Stomach (tissue), 8 donors: ENCODE measurements at regions not wholly inside any gene's neighbourhood (a gene's known extent, or its start where the extent isn't known, plus 50 kb on each side); places are given as distances from the start of the nearest gene placed in this dataset.
"Not testable (repeated sequence)": the region's sequence is repeated elsewhere in the genome, so short reads cannot be mapped to it uniquely, and the experiment has no call there.

Source experiments
- DNase-seq, 2 donors: peaks; one replicate each; pipeline versions ENCODE4 v3.0.0 to v3.0.0-alpha.2; 2013 to 2019
- H3K27ac ChIP-seq, 5 donors: fragments of 200-600 bp in 4 of 5; sonication (generic) in 4 of 5; one replicate each; pipeline ENCODE4 v1.5.1; 2013 to 2019; ENCODE audit warnings: mild to moderate bottlenecking in 1 of 5, moderate library complexity in 1 of 5
- H3K27me3 ChIP-seq, 3 donors: fragments of 200-600 bp; sonication (generic); one replicate each; pipeline ENCODE4 v1.5.1; 2017 to 2019; ENCODE audit warnings: mixed run types in 1 of 3
- H3K36me3 ChIP-seq, 4 donors: fragments of 200-600 bp; sonication (generic); 1 replicate in 3 of 4; 2 replicates in 1 of 4; pipeline ENCODE4 v1.5.1; 2016 to 2019
- H3K4me1 ChIP-seq, 4 donors: fragments of 200-600 bp; sonication (generic); one replicate each; pipeline ENCODE4 v1.5.1; 2016 to 2019
- H3K4me3 ChIP-seq, 4 donors: fragments of 200-600 bp; sonication (generic) in 3 of 4; one replicate each; pipeline ENCODE4 v1.5.1; 2016 to 2019; ENCODE audit warnings: mild to moderate bottlenecking in 1 of 4
- H3K9me3 ChIP-seq, 4 donors: fragments of 200-600 bp; sonication (generic); one replicate each; pipeline ENCODE4 v1.5.1; 2016 to 2019
- CTCF ChIP-seq, 7 experiments: fragments of 450-650 bp in 4 of 7; fragments of 200-600 bp in 3 of 7; sonication (generic) in 3 of 7; IDR thresholded peaks; one replicate each; pipeline ENCODE4 v1.5.1; 2016 to 2019; ENCODE audit warnings: antibody characterized with exemption in 7 of 7, control low read depth in 2 of 7, mild to moderate bottlenecking in 1 of 7
- EP300 ChIP-seq: sonication (generic); formaldehyde crosslinking; IDR thresholded peaks from one replicate; pipeline ENCODE4 v1.6.1; 2017; ENCODE audit warnings: antibody characterized with exemption
- POLR2A ChIP-seq, 4 donors: fragments of 450-650 bp; IDR thresholded peaks; one replicate each; pipeline ENCODE4 v1.6.1; 2016; ENCODE audit warnings: antibody characterized with exemption in 4 of 4, control low read depth in 2 of 4, mild to moderate bottlenecking in 1 of 4, moderate library complexity in 1 of 4
- POLR2AphosphoS5 ChIP-seq, 3 donors: sonication (generic); formaldehyde crosslinking; IDR thresholded peaks; one replicate each; pipeline ENCODE4 v1.6.1; 2016; ENCODE audit warnings: antibody characterized with exemption in 3 of 3
- WGBS, 5 donors: extraction: QIAGEN DNeasy Blood & Tissue Kit in 3 of 5; methylation state at CpG; one replicate each; pipeline versions ENCODE4 v1.1.5 to v1.1.7; 2013 to 2018; 5-methylcytosine and 5-hydroxymethylcytosine counted together
- intact Hi-C: fragments of 100-400 bp; cut with DNase I; formaldehyde crosslinking; loops from one replicate; pipeline ENCODE4 v1.15.1; 2023; ENCODE audit warnings: low total_unique reads
- donor health status: healthy with polysubstance abuse.
- donor health status: Bipolar disorder and iron deficiency.
- donor health status: healthy.

- DNase-seq, H3K4me1 ChIP-seq, H3K27me3 ChIP-seq, intact Hi-C loops, H3K4me3 ChIP-seq, H3K27ac ChIP-seq, H3K36me3 ChIP-seq, H3K9me3 ChIP-seq: not testable (repeated sequence)
- WGBS, 5 donors, result 88 to 100% (median 90%) methylated on average over 3 to 29 of the region's 29 CpGs; no CpG with 5 or more reads in 1 of the 5 donors
Measured at GRCh38 chrX:63192366-63193041, 158.6 kb downstream of the SPIN4 start.

GRCh38 chrX:63186137-63186536 lies 165.0 kb downstream of the SPIN4 start:
- Histone ChIP-seq H3K36me3 (no peaks in the 10 kb centered on the region), H3K4me3 (no peak overlapping the region), H3K9me3 (no peaks in the 10 kb centered on the region), H3K27ac (no peak overlapping the region), H3K27me3 (no peaks in the 10 kb centered on the region), H3K4me1 (no peaks in the 10 kb centered on the region)
- intact Hi-C loops, result no loop called here
- 19 to 64% (median 36%) methylated on average over 1 of the region's 1 CpG for WGBS, 5 donors
- TF ChIP-seq POLR2A (IDR thresholded peaks at IDR 0.05) (no peak), POLR2AphosphoS5 (IDR thresholded peaks at IDR 0.05) (no peak), CTCF (IDR thresholded peaks at IDR 0.05) (no peak), EP300 (no peak)
- no peak for DNase-seq

DNA sequence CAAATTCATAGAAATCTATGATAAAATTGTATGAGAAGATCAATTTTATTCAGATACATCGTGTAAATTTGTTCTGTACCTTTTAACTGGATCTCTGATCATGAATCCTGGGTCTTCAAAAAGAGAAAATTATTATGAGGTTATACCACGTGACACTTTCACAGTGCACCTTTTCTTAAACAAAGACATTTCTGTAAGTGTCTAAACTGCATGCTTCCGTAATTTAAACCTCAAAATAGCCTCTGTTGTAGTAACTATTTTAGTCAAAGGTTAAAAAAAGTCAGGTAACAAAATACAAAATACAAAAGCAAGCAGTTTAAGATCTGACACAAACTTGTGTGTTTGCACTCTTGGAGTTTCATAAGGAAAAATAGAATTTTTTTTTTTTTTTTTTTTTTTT lies 171.3 kb downstream of the SPIN4 start:
- H3K4me1 ChIP-seq, DNase-seq, intact Hi-C loops, H3K4me3 ChIP-seq, H3K36me3 ChIP-seq, H3K9me3 ChIP-seq, H3K27ac ChIP-seq, H3K27me3 ChIP-seq: not testable (repeated sequence)
- WGBS, 5 donors, result no CpG with 5 or more reads among the region's 3 CpGs

- WGBS, 5 donors, result no CpG with 5 or more reads among the region's 4 CpGs
- H3K9me3 ChIP-seq, H3K4me3 ChIP-seq, H3K27me3 ChIP-seq, intact Hi-C loops, H3K36me3 ChIP-seq, H3K4me1 ChIP-seq, H3K27ac ChIP-seq, DNase-seq: not testable (repeated sequence)
Measured at GRCh38 chrX:63176578-63176977, 174.6 kb downstream of the SPIN4 start.

DNA sequence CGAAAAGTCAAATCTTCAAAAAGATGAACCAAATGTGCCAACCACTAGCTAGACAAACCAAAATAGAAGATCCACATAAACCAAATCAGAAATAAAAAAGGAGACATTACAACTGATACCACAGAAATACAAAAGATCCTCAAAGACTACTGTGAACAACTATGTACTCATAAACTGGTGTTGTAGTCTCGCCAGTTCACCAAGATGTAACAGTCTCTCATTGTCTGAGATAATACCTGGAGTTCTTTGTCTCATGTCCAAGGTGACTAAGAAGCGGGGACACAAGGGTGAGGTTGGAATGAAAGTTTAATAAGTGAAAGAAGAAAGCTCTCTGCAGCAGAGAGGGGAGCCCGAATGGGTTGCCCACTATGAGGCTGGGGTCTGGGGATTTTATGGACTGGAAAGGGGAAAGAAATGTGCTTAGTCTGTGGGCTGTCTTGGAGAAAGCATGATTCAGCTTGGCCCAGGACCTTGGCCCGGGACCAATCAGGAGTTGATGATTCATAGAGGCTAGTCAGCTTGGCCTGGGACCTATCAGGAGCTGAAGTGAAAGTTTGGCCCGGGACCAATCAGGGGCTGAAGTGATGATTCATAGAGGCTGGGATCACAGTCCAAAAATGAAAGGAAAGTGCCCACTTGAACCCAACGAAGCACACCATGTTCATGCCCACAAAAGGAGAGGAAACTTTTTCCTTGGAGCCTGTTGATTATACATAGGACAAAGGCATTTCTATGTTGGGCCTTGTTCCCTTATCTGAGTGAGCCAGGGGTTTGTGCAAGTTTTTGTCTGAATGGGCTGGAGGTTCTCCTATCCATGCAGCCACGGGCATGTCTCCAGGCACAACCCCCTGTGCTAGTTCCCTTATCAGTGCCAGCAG lies 177.1 kb downstream of the SPIN4 start:
- H3K4me3 ChIP-seq, DNase-seq, intact Hi-C loops, H3K36me3 ChIP-seq, H3K9me3 ChIP-seq, H3K27me3 ChIP-seq, H3K27ac ChIP-seq, H3K4me1 ChIP-seq: not testable (repeated sequence)
- no CpG with 5 or more reads among the region's 8 CpGs for WGBS, 5 donors

DNA sequence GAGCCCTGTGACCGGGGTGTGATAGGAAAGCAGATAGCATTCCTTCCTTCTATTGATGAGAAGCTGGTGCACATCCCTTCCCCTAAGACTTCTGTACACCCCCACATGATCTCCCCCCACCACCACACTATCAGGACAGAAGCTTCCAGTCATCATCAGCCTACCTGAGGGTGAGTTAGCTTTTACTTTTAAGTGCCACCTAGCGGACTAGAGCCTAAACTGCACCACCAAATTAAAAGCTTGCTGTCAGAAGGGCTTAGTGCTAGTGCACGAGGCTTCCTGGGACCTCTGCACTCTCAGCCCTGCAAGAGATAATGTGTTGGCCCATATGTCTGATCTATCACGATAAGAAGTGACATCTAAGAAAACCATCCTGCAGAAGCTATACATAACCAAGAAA lies 181.7 kb downstream of the SPIN4 start:
- WGBS, 5 donors, result no CpG with 5 or more reads among the region's 4 CpGs
- intact Hi-C loops, result not testable (repeated sequence)

GRCh38 chrX:63168949-63169348 lies 182.2 kb downstream of the SPIN4 start:
- H3K9me3 ChIP-seq, DNase-seq, H3K27ac ChIP-seq, H3K36me3 ChIP-seq, H3K27me3 ChIP-seq, intact Hi-C loops, H3K4me3 ChIP-seq, H3K4me1 ChIP-seq: not testable (repeated sequence)
- no CpG with 5 or more reads among the region's 1 CpG for WGBS, 5 donors

More for the DNA sequence above, 181.7 kb downstream of the SPIN4 start:
- H3K27ac ChIP-seq, H3K36me3 ChIP-seq, H3K4me3 ChIP-seq, H3K4me1 ChIP-seq, H3K27me3 ChIP-seq, DNase-seq, H3K9me3 ChIP-seq: not testable (repeated sequence)

GRCh38 chrX:63167002-63167401 lies 184.1 kb downstream of the SPIN4 start:
- H3K4me1 ChIP-seq, H3K36me3 ChIP-seq, H3K27ac ChIP-seq, H3K4me3 ChIP-seq, H3K27me3 ChIP-seq, intact Hi-C loops, H3K9me3 ChIP-seq, DNase-seq: not testable (repeated sequence)
- WGBS, 5 donors, result no CpG with 5 or more reads among the region's 1 CpG

GRCh38 chrX:63160994-63161393 lies 190.1 kb downstream of the SPIN4 start:
- no CpG with 5 or more reads among the region's 1 CpG for WGBS, 5 donors
- intact Hi-C loops, H3K36me3 ChIP-seq: not testable (repeated sequence)

DNA sequence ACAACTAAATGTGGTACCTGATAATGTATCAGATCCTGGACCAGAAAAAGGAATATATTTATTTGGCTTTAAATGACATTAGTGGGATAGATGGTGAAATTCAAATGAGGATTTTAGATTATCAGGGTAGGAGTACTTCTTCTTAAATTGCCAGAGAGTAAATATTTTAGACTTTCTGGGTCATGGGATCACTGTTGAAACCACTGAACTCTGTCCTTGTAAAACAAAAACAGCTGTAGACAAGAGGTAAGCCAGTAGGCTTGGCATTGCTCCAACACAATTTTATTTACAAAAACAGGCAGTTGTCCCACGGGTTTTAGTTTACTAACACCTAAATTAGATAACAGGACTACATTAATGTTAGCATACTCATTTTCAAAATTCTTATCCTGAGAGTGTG lies 190.8 kb downstream of the SPIN4 start:
- intact Hi-C loops, result not testable (repeated sequence)

More at GRCh38 chrX:63160994-63161393, 190.1 kb downstream of the SPIN4 start:
- H3K9me3 ChIP-seq, H3K27ac ChIP-seq, DNase-seq, H3K4me3 ChIP-seq, H3K27me3 ChIP-seq, H3K4me1 ChIP-seq: not testable (repeated sequence)

GRCh38 chrX:63145526-63145925 lies 205.6 kb downstream of the SPIN4 start:
- DNase-seq, H3K27me3 ChIP-seq, H3K27ac ChIP-seq, H3K36me3 ChIP-seq, H3K4me3 ChIP-seq, intact Hi-C loops, H3K9me3 ChIP-seq, H3K4me1 ChIP-seq: not testable (repeated sequence)
- WGBS, 5 donors, result no CpG with 5 or more reads among the region's 10 CpGs

More for the DNA sequence above, 190.8 kb downstream of the SPIN4 start:
- not testable (repeated sequence) for H3K4me3 ChIP-seq, DNase-seq, H3K9me3 ChIP-seq, H3K27me3 ChIP-seq, H3K4me1 ChIP-seq, H3K27ac ChIP-seq, H3K36me3 ChIP-seq
- WGBS, 5 donors, result no CpG with 5 or more reads among the region's 1 CpG
